ENCODE measurements at regions not wholly inside any gene's neighbourhood (a gene's known extent, or its start where the extent isn't known, plus 50 kb on each side); places are given as distances from the start of the nearest gene placed in this dataset.
"Not testable (repeated sequence)": the region's sequence is repeated elsewhere in the genome, so short reads cannot be mapped to it uniquely, and the experiment has no call there.

- not testable (repeated sequence) for DNase-seq
These were observed 52.5 kb upstream of the CCDC71L start for GRCh38 chr7:106713452-106713851.

- not testable (repeated sequence) for DNase-seq
These were observed 53.9 kb upstream of the CCDC71L start for GRCh38 chr7:106714590-106715442.

- DNase-seq = no peak
These were observed 54.8 kb upstream of the CCDC71L start for GRCh38 chr7:106715730-106716129.

GRCh38 chr7:106717254-106717954, 56.4 kb upstream of the CCDC71L start:
- DNase-seq = peak in 3 of 4 experiments; percentile 31 to 57 (median 46)

GRCh38 chr7:106717955-106718871, 57.3 kb upstream of the CCDC71L start:
- DNase-seq = peak; percentile 80 to 97 (median 92)

- DNase-seq = peak in 3 of 4 experiments; percentile 39 to 64 (median 61)
These were observed 59.7 kb upstream of the CCDC71L start for GRCh38 chr7:106720641-106721040.

- peak; percentile 71 to 81 (median 76) for DNase-seq
These were observed 61.1 kb upstream of the CCDC71L start for GRCh38 chr7:106721816-106722785.

- no peak for DNase-seq
These were observed 62.4 kb upstream of the CCDC71L start for GRCh38 chr7:106723398-106723797.

GRCh38 chr7:106729720-106730385, 68.9 kb upstream of the CCDC71L start:
- DNase-seq = peak in 2 of 4 experiments; percentile 28 to 48

GRCh38 chr7:106731187-106731586, 70.2 kb upstream of the CCDC71L start:
- peak; percentile 53 to 84 (median 68) for DNase-seq

GRCh38 chr7:106731646-106732444, 70.9 kb upstream of the CCDC71L start:
- DNase-seq = peak in 2 of 4 experiments; percentile 27 to 42

- DNase-seq = no peak
These were observed 74.7 kb upstream of the CCDC71L start for GRCh38 chr7:106735637-106736036.

- DNase-seq = no peak
These were observed 75.2 kb upstream of the CCDC71L start for GRCh38 chr7:106736123-106736507.

- peak; percentile 73 to 90 (median 82) for DNase-seq
These were observed 75.7 kb upstream of the CCDC71L start for GRCh38 chr7:106736508-106737201.

GRCh38 chr7:106737202-106737562, 76.2 kb upstream of the CCDC71L start:
- peak in 2 of 4 experiments; percentile 36 to 48 for DNase-seq

GRCh38 chr7:106740806-106741205, 79.8 kb upstream of the CCDC71L start:
- DNase-seq = peak in 2 of 4 experiments; percentile 27 to 44

GRCh38 chr7:106744563-106745091, 83.7 kb upstream of the CCDC71L start:
- no peak for DNase-seq

GRCh38 chr7:106747301-106747700, 86.3 kb upstream of the CCDC71L start:
- DNase-seq = not testable (repeated sequence)

GRCh38 chr7:106747804-106748203, 86.8 kb upstream of the CCDC71L start:
- DNase-seq = peak in 1 of 4 experiments; percentile 39
